ENCODE measurements at regions not wholly inside any gene's neighbourhood (a gene's known extent, or its start where the extent isn't known, plus 50 kb on each side); places are given as distances from the start of the nearest gene placed in this dataset.

GRCh38 chr10:94043431-94043990 is 49.8 kb downstream of the PLCE1 start:
- Histone ChIP-seq H3K9me3 (ENCODE audit: control insufficient read depth in 1 of 2, low read length in 2 of 2) (no peaks in the 10 kb centered on the region), H3K36me3 (ENCODE audit: control insufficient read depth in 1 of 2, insufficient read depth in 2 of 2, low read length in 2 of 2) (no peaks in the 10 kb centered on the region), H3K27ac (ENCODE audit: low read length) (no peak overlapping the region), H3K4me1 (ENCODE audit: control insufficient read depth in 1 of 2, insufficient read depth in 2 of 2, low read length in 2 of 2) (no peaks in the 10 kb centered on the region), H3K4me3 (ENCODE audit: low read depth in 1 of 2, low read length in 2 of 2) (no peak overlapping the region), H3K27me3 (ENCODE audit: low read depth, low read length) (no peaks in the 10 kb centered on the region)

GRCh38 chr10:94046098-94046497 is 52.4 kb downstream of the PLCE1 start:
- no peak overlapping the region for H3K27ac ChIP-seq (ENCODE audit: low read length)
- no peak overlapping the region for H3K4me3 ChIP-seq (ENCODE audit: low read depth in 1 of 2, low read length in 2 of 2)
- no peaks in the 10 kb centered on the region for H3K4me1 ChIP-seq (ENCODE audit: control insufficient read depth in 1 of 2, insufficient read depth in 2 of 2, low read length in 2 of 2)
- H3K27me3 ChIP-seq (ENCODE audit: low read depth, low read length): no peaks in the 10 kb centered on the region
- H3K9me3 ChIP-seq (ENCODE audit: control insufficient read depth in 1 of 2, low read length in 2 of 2): no peaks in the 10 kb centered on the region
- H3K36me3 ChIP-seq (ENCODE audit: control insufficient read depth in 1 of 2, insufficient read depth in 2 of 2, low read length in 2 of 2): no peaks in the 10 kb centered on the region

GRCh38 chr10:94047293-94047692 is 53.6 kb downstream of the PLCE1 start:
- Histone ChIP-seq H3K4me1 (ENCODE audit: control insufficient read depth in 1 of 2, insufficient read depth in 2 of 2, low read length in 2 of 2) (peaks cover 0 to 5% of the 10 kb centered on the region in 2 donors), H3K27ac (ENCODE audit: low read length) (no peak overlapping the region)

GRCh38 chr10:94049911-94050310 is 56.2 kb downstream of the PLCE1 start:
- H3K9me3 ChIP-seq (ENCODE audit: control insufficient read depth in 1 of 2, low read length in 2 of 2): no peaks in the 10 kb centered on the region
- H3K27ac ChIP-seq (ENCODE audit: low read length): no peak overlapping the region
- no peaks in the 10 kb centered on the region for H3K36me3 ChIP-seq (ENCODE audit: control insufficient read depth in 1 of 2, insufficient read depth in 2 of 2, low read length in 2 of 2)
- H3K4me3 ChIP-seq (ENCODE audit: low read depth in 1 of 2, low read length in 2 of 2): no peak overlapping the region
- peaks cover 0 to 5% of the 10 kb centered on the region in 2 donors for H3K4me1 ChIP-seq (ENCODE audit: control insufficient read depth in 1 of 2, insufficient read depth in 2 of 2, low read length in 2 of 2)
- no peaks in the 10 kb centered on the region for H3K27me3 ChIP-seq (ENCODE audit: low read depth, low read length)

More at GRCh38 chr10:94047293-94047692, 53.6 kb downstream of the PLCE1 start:
- Histone ChIP-seq H3K4me3 (ENCODE audit: low read depth in 1 of 2, low read length in 2 of 2) (no peak overlapping the region), H3K27me3 (ENCODE audit: low read depth, low read length) (no peaks in the 10 kb centered on the region), H3K36me3 (ENCODE audit: control insufficient read depth in 1 of 2, insufficient read depth in 2 of 2, low read length in 2 of 2) (no peaks in the 10 kb centered on the region), H3K9me3 (ENCODE audit: control insufficient read depth in 1 of 2, low read length in 2 of 2) (no peaks in the 10 kb centered on the region)

GRCh38 chr10:94052281-94052680 is 58.5 kb downstream of the PLCE1 start:
- Histone ChIP-seq H3K9me3 (ENCODE audit: control insufficient read depth in 1 of 2, low read length in 2 of 2) (no peaks in the 10 kb centered on the region), H3K4me3 (ENCODE audit: low read depth in 1 of 2, low read length in 2 of 2) (no peak overlapping the region), H3K4me1 (ENCODE audit: control insufficient read depth in 1 of 2, insufficient read depth in 2 of 2, low read length in 2 of 2) (peaks cover 0 to 5% of the 10 kb centered on the region in 2 donors), H3K36me3 (ENCODE audit: control insufficient read depth in 1 of 2, insufficient read depth in 2 of 2, low read length in 2 of 2) (no peaks in the 10 kb centered on the region), H3K27ac (ENCODE audit: low read length) (no peak overlapping the region), H3K27me3 (ENCODE audit: low read depth, low read length) (no peaks in the 10 kb centered on the region)

GRCh38 chr10:94052866-94053791 is 59.4 kb downstream of the PLCE1 start:
- no peaks in the 10 kb centered on the region for H3K27me3 ChIP-seq (ENCODE audit: low read depth, low read length)
- peaks cover 0 to 5% of the 10 kb centered on the region in 2 donors for H3K4me1 ChIP-seq (ENCODE audit: control insufficient read depth in 1 of 2, insufficient read depth in 2 of 2, low read length in 2 of 2)
- H3K27ac ChIP-seq (ENCODE audit: low read length): no peak overlapping the region
- no peaks in the 10 kb centered on the region for H3K36me3 ChIP-seq (ENCODE audit: control insufficient read depth in 1 of 2, insufficient read depth in 2 of 2, low read length in 2 of 2)
- H3K4me3 ChIP-seq (ENCODE audit: low read depth in 1 of 2, low read length in 2 of 2): no peak overlapping the region
- H3K9me3 ChIP-seq (ENCODE audit: control insufficient read depth in 1 of 2, low read length in 2 of 2): no peaks in the 10 kb centered on the region

GRCh38 chr10:94059178-94059883 is 65.6 kb downstream of the PLCE1 start:
- Histone ChIP-seq H3K27me3 (ENCODE audit: low read depth, low read length) (no peaks in the 10 kb centered on the region), H3K4me1 (ENCODE audit: control insufficient read depth in 1 of 2, insufficient read depth in 2 of 2, low read length in 2 of 2) (no peaks in the 10 kb centered on the region), H3K4me3 (ENCODE audit: low read depth in 1 of 2, low read length in 2 of 2) (no peak overlapping the region), H3K9me3 (ENCODE audit: control insufficient read depth in 1 of 2, low read length in 2 of 2) (no peaks in the 10 kb centered on the region), H3K27ac (ENCODE audit: low read length) (no peak overlapping the region), H3K36me3 (ENCODE audit: control insufficient read depth in 1 of 2, insufficient read depth in 2 of 2, low read length in 2 of 2) (no peaks in the 10 kb centered on the region)

GRCh38 chr10:94061026-94061425 is 67.3 kb downstream of the PLCE1 start:
- H3K27ac ChIP-seq (ENCODE audit: low read length): no peak overlapping the region
- H3K4me1 ChIP-seq (ENCODE audit: control insufficient read depth in 1 of 2, insufficient read depth in 2 of 2, low read length in 2 of 2): no peaks in the 10 kb centered on the region
- no peaks in the 10 kb centered on the region for H3K9me3 ChIP-seq (ENCODE audit: control insufficient read depth in 1 of 2, low read length in 2 of 2)
- H3K36me3 ChIP-seq (ENCODE audit: control insufficient read depth in 1 of 2, insufficient read depth in 2 of 2, low read length in 2 of 2): no peaks in the 10 kb centered on the region
- no peak overlapping the region for H3K4me3 ChIP-seq (ENCODE audit: low read depth in 1 of 2, low read length in 2 of 2)
- no peaks in the 10 kb centered on the region for H3K27me3 ChIP-seq (ENCODE audit: low read depth, low read length)

GRCh38 chr10:94062611-94063010 is 68.9 kb downstream of the PLCE1 start:
- Histone ChIP-seq H3K36me3 (ENCODE audit: control insufficient read depth in 1 of 2, insufficient read depth in 2 of 2, low read length in 2 of 2) (no peaks in the 10 kb centered on the region), H3K4me3 (ENCODE audit: low read depth in 1 of 2, low read length in 2 of 2) (no peak overlapping the region), H3K27ac (ENCODE audit: low read length) (no peak overlapping the region), H3K27me3 (ENCODE audit: low read depth, low read length) (no peaks in the 10 kb centered on the region), H3K4me1 (ENCODE audit: control insufficient read depth in 1 of 2, insufficient read depth in 2 of 2, low read length in 2 of 2) (no peaks in the 10 kb centered on the region), H3K9me3 (ENCODE audit: control insufficient read depth in 1 of 2, low read length in 2 of 2) (no peaks in the 10 kb centered on the region)

- Histone ChIP-seq H3K4me1 (ENCODE audit: control insufficient read depth in 1 of 2, insufficient read depth in 2 of 2, low read length in 2 of 2) (no peaks in the 10 kb centered on the region), H3K27ac (ENCODE audit: low read length) (no peak overlapping the region), H3K9me3 (ENCODE audit: control insufficient read depth in 1 of 2, low read length in 2 of 2) (no peaks in the 10 kb centered on the region), H3K27me3 (ENCODE audit: low read depth, low read length) (no peaks in the 10 kb centered on the region), H3K36me3 (ENCODE audit: control insufficient read depth in 1 of 2, insufficient read depth in 2 of 2, low read length in 2 of 2) (no peaks in the 10 kb centered on the region), H3K4me3 (ENCODE audit: low read depth in 1 of 2, low read length in 2 of 2) (no peak overlapping the region)
Observed at GRCh38 chr10:94065362-94065761, 71.6 kb downstream of the PLCE1 start.

GRCh38 chr10:94065787-94066186 is 72.1 kb downstream of the PLCE1 start:
- Histone ChIP-seq H3K9me3 (ENCODE audit: control insufficient read depth in 1 of 2, low read length in 2 of 2) (no peaks in the 10 kb centered on the region), H3K4me1 (ENCODE audit: control insufficient read depth in 1 of 2, insufficient read depth in 2 of 2, low read length in 2 of 2) (no peaks in the 10 kb centered on the region), H3K4me3 (ENCODE audit: low read depth in 1 of 2, low read length in 2 of 2) (no peak overlapping the region), H3K36me3 (ENCODE audit: control insufficient read depth in 1 of 2, insufficient read depth in 2 of 2, low read length in 2 of 2) (no peaks in the 10 kb centered on the region), H3K27ac (ENCODE audit: low read length) (no peak overlapping the region), H3K27me3 (ENCODE audit: low read depth, low read length) (no peaks in the 10 kb centered on the region)
